A549 (cell line): ENCODE measurements at regions not wholly inside any gene's neighbourhood (a gene's known extent, or its start where the extent isn't known, plus 50 kb on each side); places are given as distances from the start of the nearest gene placed in this dataset.

ENCODE experiments used
- ATAC-seq, 2 experiments: fragments of 200-7000 bp in 1 of 2; fragments of >200 bp in 1 of 2; cut with Nextera tagmentation in 1 of 2; cut with Tn5 transposase in 1 of 2; 3 replicates each; pipeline versions ENCODE4 v1.8.0 to v1.9.1; 2018 to 2020; ENCODE audit warnings: mild to moderate bottlenecking in 1 of 2, moderate library complexity in 1 of 2
- CTCF ChIA-PET: fragments of 300-600 bp; sonication (Branson Sonifier 250); formaldehyde crosslinking; extraction: SDS; loops from one replicate; lab custom pipeline; 2021; ENCODE audit warnings: antibody characterized with exemption, inconsistent platforms; lab: Yijun Ruan, JAX
- POLR2A ChIA-PET: fragments of 350-600 bp; formaldehyde crosslinking; extraction: SDS; loops from one replicate; lab custom pipeline; 2021; ENCODE audit warnings: antibody characterized with exemption, inconsistent platforms; lab: Yijun Ruan, JAX
- DNase-seq, 2 experiments: peaks; one replicate each; pipeline versions ENCODE4 v3.0.0 to v3.0.0-alpha.2; 2011 to 2016; ENCODE audit warnings: low read depth in 1 of 2, low spot score in 1 of 2
- FAIRE-seq: peaks from 2 replicates; lab custom pipeline; 2011; peaks lifted over from hg19 to GRCh38; lab: Jason Lieb, UNC
- H3K27ac ChIP-seq, 2 experiments: fragments of >200 bp; sonication (Bioruptor Twin); formaldehyde crosslinking; 3 replicates each; pipeline ENCODE4 v1.5.1; 2016 to 2017
- H3K4me1 ChIP-seq: fragments of >200 bp; sonication (Bioruptor Twin); formaldehyde crosslinking; 3 replicates; pipeline ENCODE4 v1.6.1; 2016
- H3K4me2 ChIP-seq: fragments of >200 bp; sonication (Bioruptor Twin); formaldehyde crosslinking; 3 replicates; pipeline ENCODE4 v1.6.1; 2016
- H3K4me3 ChIP-seq: fragments of >200 bp; sonication (Bioruptor Twin); formaldehyde crosslinking; 3 replicates; pipeline ENCODE4 v1.5.1; 2016
- H3K9me3 ChIP-seq: fragments of >200 bp; sonication (Bioruptor Twin); formaldehyde crosslinking; 3 replicates; pipeline ENCODE4 v1.6.1; 2016
- BCL3 ChIP-seq: fragments of >200 bp; sonication (Bioruptor Twin); formaldehyde crosslinking; IDR thresholded peaks from 3 replicates; pipeline ENCODE4 v1.6.1; 2016
- CBX8 ChIP-seq: fragments of 200-600 bp; sonication (generic); IDR thresholded peaks from 2 replicates; pipeline ENCODE4 v1.6.1; 2016
- CHD2 ChIP-seq: fragments of 150-350 bp; IDR thresholded peaks from 2 replicates; pipeline ENCODE4 v1.6.1; 2014; ENCODE audit warnings: low read length; ENCODE audit not compliant: partially characterized antibody
- CTCF ChIP-seq: fragments of >200 bp; sonication (Bioruptor Twin); formaldehyde crosslinking; IDR thresholded peaks from 3 replicates; pipeline ENCODE4 v1.5.1; 2016
- EHMT2 ChIP-seq: fragments of 200-600 bp; sonication (generic); IDR thresholded peaks from 2 replicates; pipeline ENCODE4 v1.6.1; 2016; ENCODE audit warnings: antibody characterized with exemption, low read depth, mild to moderate bottlenecking, moderate library complexity
- ELK1 ChIP-seq: fragments of 150-350 bp; IDR thresholded peaks from 2 replicates; pipeline ENCODE4 v1.6.1; 2014; ENCODE audit warnings: low read depth, mild to moderate bottlenecking, low read length
- EP300 ChIP-seq, 2 experiments: fragments of >200 bp; sonication (Bioruptor Twin); formaldehyde crosslinking; IDR thresholded peaks; 2 replicates in 1 of 2; 3 replicates in 1 of 2; pipeline ENCODE4 v1.6.1; 2016 to 2017
- HDAC2 ChIP-seq: fragments of 200-600 bp; sonication (generic); IDR thresholded peaks from 2 replicates; pipeline ENCODE4 v1.6.1; 2016
- HES2 ChIP-seq: fragments of >200 bp; sonication (Bioruptor Twin); formaldehyde crosslinking; IDR thresholded peaks from 2 replicates; pipeline ENCODE4 v1.6.1; 2016
- HEYL ChIP-seq: fragments of 250-450 bp; sonication (Bioruptor Pico); IDR thresholded peaks from 2 replicates; pipeline ENCODE4 v1.8.0; 2021; ENCODE audit warnings: mild to moderate bottlenecking, moderate library complexity
- HOXA7 ChIP-seq: fragments of 250-450 bp; sonication (Bioruptor Pico); IDR thresholded peaks from 2 replicates; pipeline ENCODE4 v1.5.0; 2020; ENCODE audit warnings: mild to moderate bottlenecking, moderate library complexity
- HOXB5 ChIP-seq: fragments of 250-450 bp; sonication (Bioruptor Pico); IDR thresholded peaks from 2 replicates; pipeline ENCODE4 v1.5.0; 2020; ENCODE audit warnings: mild to moderate bottlenecking, moderate library complexity
- JUN ChIP-seq, 2 experiments: fragments of >200 bp; sonication (Bioruptor Twin); formaldehyde crosslinking; IDR thresholded peaks; 2 replicates in 1 of 2; 3 replicates in 1 of 2; pipeline ENCODE4 v1.6.1; 2016 to 2017
- JUNB ChIP-seq: fragments of >200 bp; sonication (Bioruptor Twin); formaldehyde crosslinking; IDR thresholded peaks from 2 replicates; pipeline ENCODE4 v1.6.1; 2016
- KDM5A ChIP-seq: fragments of 200-600 bp; sonication (generic); IDR thresholded peaks from 2 replicates; pipeline ENCODE4 v1.6.1; 2016; ENCODE audit warnings: antibody characterized with exemption, mild to moderate bottlenecking
- MAZ ChIP-seq: fragments of 150-350 bp; IDR thresholded peaks from 2 replicates; pipeline ENCODE4 v1.6.1; 2014; ENCODE audit warnings: antibody characterized with exemption, low read depth, low read length, borderline replicate concordance
- NFE2L2 ChIP-seq: fragments of 150-350 bp; conservative IDR thresholded peaks from 2 replicates; pipeline ENCODE4 v1.6.1; 2014; ENCODE audit warnings: low read length
- PBX3 ChIP-seq: IDR thresholded peaks from 2 replicates; pipeline ENCODE4 v1.6.1; 2012
- PHF8 ChIP-seq: fragments of 200-600 bp; sonication (generic); IDR thresholded peaks from 2 replicates; pipeline ENCODE4 v1.6.1; 2016; ENCODE audit warnings: low read depth, mild to moderate bottlenecking, antibody characterized with exemption, moderate library complexity, borderline replicate concordance
- POLR2A ChIP-seq: IDR thresholded peaks from 2 replicates; pipeline ENCODE4 v1.6.1; 2012; ENCODE audit warnings: mild to moderate bottlenecking, low read length
- POLR2AphosphoS2 ChIP-seq: conservative IDR thresholded peaks from 2 replicates; pipeline ENCODE4 v1.6.1; 2012; ENCODE audit warnings: low read length, improper control_type of control experiment, inconsistent platforms
- RAD21 ChIP-seq, 2 experiments: fragments of >200 bp in 1 of 2; sonication (Bioruptor Twin) in 1 of 2; formaldehyde crosslinking in 1 of 2; IDR thresholded peaks in 1 of 2; conservative IDR thresholded peaks in 1 of 2; 2 replicates in 1 of 2; 3 replicates in 1 of 2; pipeline ENCODE4 v1.6.1; 2012 to 2018; ENCODE audit warnings: inconsistent platforms in 1 of 2
- RNF2 ChIP-seq: fragments of 200-600 bp; sonication (generic); IDR thresholded peaks from 2 replicates; pipeline ENCODE4 v1.6.1; 2016; ENCODE audit warnings: low read depth, mild to moderate bottlenecking, antibody characterized with exemption, moderate library complexity, borderline replicate concordance
- SREBF2 ChIP-seq: fragments of 450-650 bp; IDR thresholded peaks from 2 replicates; pipeline ENCODE4 v1.6.1; 2014; ENCODE audit warnings: mild to moderate bottlenecking, moderate library complexity
- TFCP2L1 ChIP-seq: fragments of 250-450 bp; sonication (Bioruptor Pico); IDR thresholded peaks from 2 replicates; pipeline ENCODE4 v1.5.0; 2021; ENCODE audit warnings: mild to moderate bottlenecking
- TP53 ChIP-seq: fragments of 250-450 bp; sonication (Bioruptor Pico); IDR thresholded peaks from 2 replicates; pipeline ENCODE4 v1.5.0; 2021; ENCODE audit warnings: mild to moderate bottlenecking, moderate library complexity
- ZNF302 ChIP-seq: fragments of 250-450 bp; sonication (Bioruptor Pico); IDR thresholded peaks from 2 replicates; pipeline ENCODE4 v1.9.0; 2021; ENCODE audit warnings: inconsistent platforms, mild to moderate bottlenecking, moderate library complexity
- ZSCAN20 ChIP-seq: fragments of 250-450 bp; sonication (Bioruptor Pico); IDR thresholded peaks from 2 replicates; pipeline ENCODE4 v1.8.0; 2022; ENCODE audit warnings: mild to moderate bottlenecking, moderate library complexity
- WGBS: methylation state at CpG from one replicate; pipeline ENCODE4 v1.1.6; 2017; ENCODE audit errors: missing lambda C conversion rate; 5-methylcytosine and 5-hydroxymethylcytosine counted together

- Histone ChIP-seq H3K4me2 (no peak overlapping the region), H3K9me3 (no peaks in the 10 kb centered on the region), H3K27ac (no peak overlapping the region)
- 24% methylated on average over 4 of the region's 4 CpGs for WGBS
- no peak for ATAC-seq
- FAIRE-seq = no peak
- ChIA-PET POLR2A (no interaction called here), CTCF (interaction anchor here (1.0 to 1.1 kb wide), 2 partner anchors 27 to 162 kb away, joined by 3 to 4 read pairs; no protein-coding TSS in a partner anchor)
- no peak for DNase-seq
- TF ChIP-seq POLR2A = no peak
- TF ChIP-seq JUNB = no peak
- TF ChIP-seq MAZ = no peak
- no peak for TF ChIP-seq HOXB5 (CRISPR knock-in tag)
- TF ChIP-seq CBX8 = no peak
- TF ChIP-seq TFCP2L1 (CRISPR knock-in tag) = no peak
- TF ChIP-seq RAD21 (conservative IDR thresholded peaks at IDR 0.05 in 1 of 2, IDR thresholded peaks at IDR 0.05 in 1 of 2) = no peak
- no peak for TF ChIP-seq HDAC2
- TF ChIP-seq CHD2 = no peak
- no peak for TF ChIP-seq JUN (IDR thresholded peaks at IDR 0.05)
- no peak for TF ChIP-seq ZSCAN20 (CRISPR knock-in tag)
- no peak for TF ChIP-seq HES2
- no peak for TF ChIP-seq PHF8
- no peak for TF ChIP-seq RNF2
- TF ChIP-seq TP53 (CRISPR knock-in tag) = no peak
- TF ChIP-seq EHMT2 = no peak
- no peak for TF ChIP-seq ZNF302 (CRISPR knock-in tag)
- no peak for TF ChIP-seq NFE2L2
- TF ChIP-seq HOXA7 = no peak
- no peak for TF ChIP-seq EP300 (IDR thresholded peaks at IDR 0.05)
- TF ChIP-seq, all 56 proteins: peak for 0
- Histone ChIP-seq H3K4me3 (no peak overlapping the region), H3K4me1 (no peaks in the 10 kb centered on the region)
These were observed 116.9 kb upstream of the FOXB1 start for GRCh38 chr15:59887211-59887610.

- CTCF ChIA-PET = interaction anchor here (1.0 to 1.1 kb wide), 2 partner anchors 28 to 162 kb away, joined by 3 to 4 read pairs; no protein-coding TSS in a partner anchor
These were observed 117.7 kb upstream of the FOXB1 start for GRCh38 chr15:59886441-59886840.

More at GRCh38 chr15:59886441-59886840, 117.7 kb upstream of the FOXB1 start:
- H3K27ac ChIP-seq = no peak overlapping the region
- POLR2A ChIA-PET = interaction anchor here (0.6 to 0.7 kb wide), 2 partner anchors 7 to 241 kb away, joined by 3 read pairs; no protein-coding TSS in a partner anchor
- H3K4me3 ChIP-seq = no peak overlapping the region
- TF ChIP-seq POLR2AphosphoS2 (no peak), BCL3 (no peak), HEYL (no peak), SREBF2 (no peak), EP300 (IDR thresholded peaks at IDR 0.05) (no peak), RNF2 (no peak), ELK1 (no peak), KDM5A (no peak), CTCF (no peak), PBX3 (no peak)
- H3K4me2 ChIP-seq = no peak overlapping the region
- WGBS = 9% methylated on average over 3 of the region's 3 CpGs
- ATAC-seq (no peak), DNase-seq (no peak), FAIRE-seq (no peak)
- H3K9me3 ChIP-seq = no peaks in the 10 kb centered on the region
- H3K4me1 ChIP-seq = no peaks in the 10 kb centered on the region
